T-cell (primary cell): ENCODE measurements at regions not wholly inside any gene's neighbourhood (a gene's known extent, or its start where the extent isn't known, plus 50 kb on each side); places are given as distances from the start of the nearest gene placed in this dataset.

Source experiments
- ATAC-seq, 4 experiments: fragments of 200-7000 bp in 3 of 4; fragments of 150-1000 bp in 1 of 4; cut with Tn5 transposase; replicated peaks in 1 of 4; 1 replicate in 3 of 4; 2 replicates in 1 of 4; pipeline ENCODE4 v1.10.0; 2021; ENCODE audit warnings: moderate library complexity in 3 of 4, mild to moderate bottlenecking in 2 of 4, moderate number of reproducible peaks in 1 of 4
- CTCF ChIA-PET, 2 donors: fragments of 300-600 bp; sonication (Branson Sonifier 250); formaldehyde crosslinking; loops; one replicate each; lab custom pipeline; 2022; ENCODE audit warnings: antibody characterized with exemption in 2 of 2; lab: Charles Lee
- POLR2A ChIA-PET, 2 donors: fragments of 300-600 bp; sonication (Branson Sonifier 250); formaldehyde crosslinking; loops; one replicate each; lab custom pipeline; 2022; ENCODE audit warnings: antibody characterized with exemption in 2 of 2; lab: Charles Lee
- DNase-seq, 35 experiments: peaks; one replicate each; pipeline versions ENCODE4 v3.0.0 to v3.0.0-alpha.2; 2013 to 2023
- H3K27ac ChIP-seq: one replicate; pipeline ENCODE4 v1.5.1; 2013; ENCODE audit warnings: low read length
- H3K27me3 ChIP-seq, 2 experiments: replicated peaks in 1 of 2; 1 replicate in 1 of 2; 2 replicates in 1 of 2; pipeline versions ENCODE4 v1.6.1 to v1.7.0; 2013; ENCODE audit warnings: low read length in 1 of 2, mixed read lengths in 1 of 2; ENCODE audit not compliant: control insufficient read depth in 2 of 2, insufficient read depth in 2 of 2; ENCODE audit errors: extremely low read depth in 1 of 2
- H3K36me3 ChIP-seq, 2 donors: 1 replicate in 1 of 2; 2 replicates in 1 of 2; pipeline versions ENCODE4 v1.6.1 to v1.7.0; 2013; ENCODE audit warnings: low read length in 1 of 2; ENCODE audit not compliant: control insufficient read depth in 2 of 2, insufficient read depth in 1 of 2; ENCODE audit errors: extremely low read depth in 1 of 2
- H3K4me1 ChIP-seq, 2 experiments: 1 replicate in 1 of 2; 2 replicates in 1 of 2; pipeline versions ENCODE4 v1.6.1 to v1.7.0; 2013; ENCODE audit warnings: low read length in 2 of 2, mixed read lengths in 1 of 2; ENCODE audit not compliant: insufficient read depth in 2 of 2, control insufficient read depth in 1 of 2; ENCODE audit errors: extremely low read depth in 1 of 2
- H3K4me3 ChIP-seq, 2 donors: 1 replicate in 1 of 2; 2 replicates in 1 of 2; pipeline versions ENCODE4 v1.5.1 to v1.7.0; 2013; ENCODE audit warnings: mild to moderate bottlenecking in 2 of 2, low read length in 1 of 2, moderate library complexity in 1 of 2; ENCODE audit not compliant: control insufficient read depth in 1 of 2; ENCODE audit errors: extremely low read depth in 1 of 2
- H3K9me3 ChIP-seq: 2 replicates; pipeline ENCODE4 v1.7.0; 2013
- H3K27ac Mint-ChIP-seq, 2 donors: one replicate each; pipeline ENCODE4 v1.8.0; 2020 to 2021; ENCODE audit warnings: mild to moderate bottlenecking in 2 of 2, mixed read lengths in 2 of 2
- H3K27me3 Mint-ChIP-seq, 2 donors: one replicate each; pipeline ENCODE4 v1.8.0; 2021 to 2022; ENCODE audit warnings: mixed read lengths in 2 of 2
- H3K36me3 Mint-ChIP-seq: one replicate; pipeline ENCODE4 v1.8.0; 2021; ENCODE audit warnings: mixed read lengths
- H3K4me1 Mint-ChIP-seq, 3 donors: one replicate each; pipeline ENCODE4 v1.8.0; 2020 to 2022; ENCODE audit warnings: mixed read lengths in 3 of 3, mild to moderate bottlenecking in 1 of 3
- H3K4me3 Mint-ChIP-seq, 3 donors: one replicate each; pipeline ENCODE4 v1.8.0; 2020 to 2022; ENCODE audit warnings: mild to moderate bottlenecking in 3 of 3, mixed read lengths in 3 of 3, moderate library complexity in 3 of 3
- H3K9me3 Mint-ChIP-seq, 3 donors: one replicate each; pipeline ENCODE4 v1.8.0; 2020 to 2022; ENCODE audit warnings: mixed read lengths in 3 of 3
- WGBS: methylation state at CpG from one replicate; pipeline ENCODE4 v1.1.5; 2013; ENCODE audit warnings: missing lambda C conversion rate; ENCODE audit not compliant: insufficient coverage; 5-methylcytosine and 5-hydroxymethylcytosine counted together

DNA sequence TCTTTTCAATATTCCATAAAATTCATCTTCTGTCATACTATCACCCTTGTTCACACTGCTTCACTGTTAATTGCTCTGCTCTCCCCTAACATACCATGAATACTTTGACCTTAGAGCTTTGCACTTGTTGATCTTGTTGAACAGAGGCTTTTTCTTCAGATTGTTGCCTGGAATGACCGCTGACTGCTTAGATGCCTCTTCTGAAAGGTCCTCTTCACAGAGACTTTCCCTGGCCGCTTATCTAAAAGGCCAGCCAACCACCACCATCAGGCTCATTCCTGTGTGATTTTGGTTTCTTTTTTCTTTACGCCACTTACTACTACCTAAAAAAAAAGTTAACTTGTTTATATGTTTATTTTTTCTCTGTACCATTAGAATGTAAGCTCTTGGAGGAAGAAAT, 667.7 kb downstream of the STPG2 start:
- Histone ChIP-seq H3K27ac (no peak overlapping the region), H3K4me3 (no peak overlapping the region), H3K4me1 (no peaks in the 10 kb centered on the region), H3K27me3 (no peaks in the 10 kb centered on the region), H3K9me3 (no peaks in the 10 kb centered on the region), H3K36me3 (no peaks in the 10 kb centered on the region)
- H3K4me3 Mint-ChIP-seq: no peak overlapping the region
- no peak for ATAC-seq
- 100% methylated on average over 1 of the region's 3 CpGs for WGBS
- H3K27me3 Mint-ChIP-seq: no peaks in the 10 kb centered on the region
- DNase-seq: no peak
- no peaks in the 10 kb centered on the region for H3K36me3 Mint-ChIP-seq
- CTCF ChIA-PET: no interaction called here
- H3K9me3 Mint-ChIP-seq: peaks cover 5 to 14% (median 6%) of the 10 kb centered on the region in 3 donors
- POLR2A ChIA-PET: no interaction called here
- no peaks in the 10 kb centered on the region for H3K4me1 Mint-ChIP-seq
- H3K27ac Mint-ChIP-seq: no peak overlapping the region

DNA sequence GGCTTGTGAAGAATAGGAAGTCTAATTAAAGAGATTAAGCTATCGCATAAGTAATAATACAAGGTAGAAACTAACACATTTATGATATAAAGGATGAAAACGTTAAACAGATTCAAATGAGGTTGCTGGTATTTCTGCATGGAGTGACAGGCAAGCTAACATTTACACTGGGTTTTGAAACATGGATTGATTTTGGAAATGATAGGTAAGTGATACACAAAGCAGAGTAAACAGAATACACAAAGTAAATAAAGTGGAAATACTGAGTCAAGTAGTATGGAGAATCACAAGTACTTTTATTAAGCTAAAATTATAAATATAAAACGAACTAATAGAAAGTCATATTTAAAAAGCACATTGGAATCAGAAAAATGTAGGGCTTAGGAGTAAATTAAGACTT, 665.3 kb downstream of the STPG2 start:
- H3K4me1 ChIP-seq: no peaks in the 10 kb centered on the region
- no peaks in the 10 kb centered on the region for H3K27me3 ChIP-seq
- WGBS: no CpG with 5 or more reads among the region's 3 CpGs
- H3K36me3 ChIP-seq: no peaks in the 10 kb centered on the region
- H3K9me3 Mint-ChIP-seq: peaks cover 0 to 16% (median 2%) of the 10 kb centered on the region in 3 donors
- H3K27me3 Mint-ChIP-seq: no peaks in the 10 kb centered on the region
- H3K27ac ChIP-seq: no peak overlapping the region
- H3K27ac Mint-ChIP-seq: no peak overlapping the region
- ATAC-seq (no peak), DNase-seq (no peak)
- H3K4me3 Mint-ChIP-seq: no peak overlapping the region
- no peak overlapping the region for H3K4me3 ChIP-seq
- H3K9me3 ChIP-seq: no peaks in the 10 kb centered on the region
- H3K4me1 Mint-ChIP-seq: no peaks in the 10 kb centered on the region
- CTCF ChIA-PET: no interaction called here
- no peaks in the 10 kb centered on the region for H3K36me3 Mint-ChIP-seq
- POLR2A ChIA-PET: no interaction called here

DNA sequence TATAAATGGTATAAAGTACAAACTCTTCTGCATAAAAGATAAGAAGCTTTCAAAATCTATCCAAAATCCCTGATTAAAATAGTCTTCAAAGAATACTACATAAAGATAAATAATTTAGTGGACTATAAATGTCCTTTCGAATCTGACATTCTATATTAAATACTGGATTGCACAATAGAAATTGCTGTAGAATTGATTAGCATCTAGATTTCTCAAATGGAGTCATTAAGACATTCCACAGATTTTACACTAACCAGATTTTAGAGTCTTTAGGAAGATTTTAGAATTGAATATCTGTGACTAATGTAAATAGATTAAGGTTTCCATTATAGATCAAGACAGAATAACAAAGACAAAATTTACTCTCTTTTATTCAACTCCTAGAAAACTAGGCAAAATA, 663.9 kb downstream of the STPG2 start:
- H3K4me3 ChIP-seq: no peak overlapping the region
- no peaks in the 10 kb centered on the region for H3K4me1 ChIP-seq
- DNase-seq: no peak
- CTCF ChIA-PET: no interaction called here
- Mint-ChIP-seq H3K36me3 (no peaks in the 10 kb centered on the region), H3K27ac (no peak overlapping the region), H3K4me3 (no peak overlapping the region), H3K4me1 (no peaks in the 10 kb centered on the region), H3K9me3 (peaks cover 4 to 23% (median 8%) of the 10 kb centered on the region in 3 donors), H3K27me3 (no peaks in the 10 kb centered on the region)
- no peak for ATAC-seq
- no peaks in the 10 kb centered on the region for H3K36me3 ChIP-seq
- no peaks in the 10 kb centered on the region for H3K9me3 ChIP-seq
- POLR2A ChIA-PET: no interaction called here
- WGBS: no CpG with 5 or more reads among the region's 1 CpG
- no peak overlapping the region for H3K27ac ChIP-seq
- no peaks in the 10 kb centered on the region for H3K27me3 ChIP-seq

DNA sequence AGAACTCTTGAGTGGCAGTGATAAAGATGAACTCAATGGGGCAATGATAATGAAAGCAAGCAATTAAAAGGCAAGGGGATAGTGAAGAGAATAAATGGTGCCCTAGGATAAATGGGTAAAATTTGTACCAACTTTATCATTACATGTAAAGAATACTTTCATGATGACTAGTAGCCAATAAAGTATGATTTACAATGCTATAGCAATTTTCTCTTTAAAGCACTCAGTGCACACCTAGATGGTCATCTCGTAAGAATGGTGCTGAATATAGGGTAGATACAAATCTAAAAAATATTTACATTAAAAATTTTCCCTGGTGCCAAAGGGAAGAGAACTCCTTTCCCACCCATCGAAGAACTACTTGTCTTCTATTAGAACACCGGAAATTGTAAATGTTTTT, 651.4 kb downstream of the STPG2 start:
- Mint-ChIP-seq H3K4me1 (no peaks in the 10 kb centered on the region), H3K36me3 (no peaks in the 10 kb centered on the region), H3K27ac (no peak overlapping the region), H3K27me3 (no peaks in the 10 kb centered on the region), H3K9me3 (peaks cover 13 to 16% (median 16%) of the 10 kb centered on the region in 3 donors), H3K4me3 (no peak overlapping the region)
- DNase-seq (no peak), ATAC-seq (no peak)
- POLR2A ChIA-PET: no interaction called here
- H3K27me3 ChIP-seq: no peaks in the 10 kb centered on the region
- H3K9me3 ChIP-seq: no peaks in the 10 kb centered on the region
- H3K4me1 ChIP-seq: no peaks in the 10 kb centered on the region
- CTCF ChIA-PET: no interaction called here
- H3K27ac ChIP-seq: no peak overlapping the region
- no CpG with 5 or more reads among the region's 3 CpGs for WGBS
- no peaks in the 10 kb centered on the region for H3K36me3 ChIP-seq
- H3K4me3 ChIP-seq: no peak overlapping the region

DNA sequence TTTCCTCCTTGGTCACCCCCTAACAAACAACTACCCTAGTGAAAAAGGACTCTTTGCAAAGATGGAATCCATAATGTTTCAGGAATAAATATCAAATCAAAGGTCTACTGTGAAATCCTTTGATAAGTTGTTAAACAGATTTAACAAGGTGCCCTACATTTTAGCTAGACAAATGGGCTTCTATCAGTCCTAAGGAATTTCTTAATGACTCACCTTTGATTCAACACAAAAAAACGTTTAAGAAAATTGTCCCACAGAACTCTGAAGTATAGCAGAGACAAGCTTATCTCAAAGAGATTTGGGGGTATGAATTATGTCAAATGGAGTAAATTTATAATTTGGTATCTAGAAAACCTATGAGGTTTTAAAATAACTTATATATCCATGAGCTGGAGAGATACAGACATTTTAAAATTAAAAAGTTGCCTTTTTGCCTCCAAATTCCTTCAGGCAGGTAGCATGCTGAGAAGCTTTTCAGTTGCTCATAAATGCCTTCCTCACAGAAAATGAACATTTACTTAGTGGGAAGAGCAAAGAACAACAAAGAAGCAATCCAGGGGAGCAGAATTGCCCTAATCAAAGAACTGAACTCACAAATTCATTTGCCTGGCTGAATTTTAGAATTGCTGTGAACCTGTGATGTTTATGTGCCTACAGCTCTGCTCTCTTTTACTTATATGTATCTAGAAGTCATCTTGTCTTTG, 649.3 kb downstream of the STPG2 start:
- Mint-ChIP-seq H3K9me3 (peaks cover 10 to 13% (median 12%) of the 10 kb centered on the region in 3 donors), H3K4me1 (no peaks in the 10 kb centered on the region), H3K4me3 (no peak overlapping the region), H3K36me3 (no peaks in the 10 kb centered on the region), H3K27me3 (no peaks in the 10 kb centered on the region), H3K27ac (no peak overlapping the region)
- Histone ChIP-seq H3K4me3 (no peak overlapping the region), H3K36me3 (no peaks in the 10 kb centered on the region), H3K27me3 (no peaks in the 10 kb centered on the region), H3K4me1 (no peaks in the 10 kb centered on the region), H3K27ac (no peak overlapping the region), H3K9me3 (no peaks in the 10 kb centered on the region)
- POLR2A ChIA-PET: no interaction called here
- WGBS: no CpG with 5 or more reads among the region's 1 CpG
- CTCF ChIA-PET: interaction anchor here in 1 of 2 donors (0.6 kb wide), 1 partner anchor 17 kb away, joined by 3 read pairs; no protein-coding TSS in a partner anchor
- no peak for ATAC-seq
- DNase-seq: no peak

DNA sequence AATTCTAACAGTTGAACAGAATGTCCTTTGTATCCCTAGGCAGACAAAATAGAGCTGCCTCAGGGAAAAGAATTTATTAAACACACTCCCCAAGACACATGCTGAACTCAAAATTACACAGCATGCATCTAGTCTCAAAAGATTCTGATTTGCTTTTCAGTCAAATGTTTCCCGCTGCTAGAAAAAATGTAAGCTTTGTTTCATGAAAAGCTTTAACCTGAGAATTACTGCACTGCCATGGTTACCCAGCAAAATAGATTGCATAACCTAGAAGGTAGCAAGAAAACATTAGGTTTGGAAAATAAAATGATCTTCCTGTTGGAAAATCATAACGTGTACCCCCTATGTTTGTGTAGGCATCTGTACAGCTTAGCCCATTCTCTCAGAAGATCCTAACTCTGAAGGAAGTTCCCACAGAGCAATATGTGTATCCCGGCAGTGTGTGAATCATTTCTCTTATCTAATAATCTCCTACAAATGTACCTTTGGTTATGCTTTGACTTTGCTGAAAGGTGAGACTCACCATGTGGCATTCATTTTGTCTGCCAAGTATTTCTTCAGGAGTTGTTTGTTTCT, 646.9 kb downstream of the STPG2 start:
- Histone ChIP-seq H3K36me3 (no peaks in the 10 kb centered on the region), H3K9me3 (no peaks in the 10 kb centered on the region), H3K4me3 (no peak overlapping the region), H3K27me3 (no peaks in the 10 kb centered on the region), H3K27ac (no peak overlapping the region), H3K4me1 (no peaks in the 10 kb centered on the region)
- no peaks in the 10 kb centered on the region for H3K36me3 Mint-ChIP-seq
- H3K4me1 Mint-ChIP-seq: no peaks in the 10 kb centered on the region
- peaks cover 4 to 8% (median 4%) of the 10 kb centered on the region in 3 donors for H3K9me3 Mint-ChIP-seq
- no peak overlapping the region for H3K27ac Mint-ChIP-seq
- no CpG with 5 or more reads among the region's 3 CpGs for WGBS
- no peak for DNase-seq
- CTCF ChIA-PET: no interaction called here
- POLR2A ChIA-PET: no interaction called here
- ATAC-seq: no peak
- H3K4me3 Mint-ChIP-seq: no peak overlapping the region
- no peaks in the 10 kb centered on the region for H3K27me3 Mint-ChIP-seq
